ENCODE measurements at regions not wholly inside any gene's neighbourhood (a gene's known extent, or its start where the extent isn't known, plus 50 kb on each side); places are given as distances from the start of the nearest gene placed in this dataset.

- TF ChIP-seq, protein P1, sequence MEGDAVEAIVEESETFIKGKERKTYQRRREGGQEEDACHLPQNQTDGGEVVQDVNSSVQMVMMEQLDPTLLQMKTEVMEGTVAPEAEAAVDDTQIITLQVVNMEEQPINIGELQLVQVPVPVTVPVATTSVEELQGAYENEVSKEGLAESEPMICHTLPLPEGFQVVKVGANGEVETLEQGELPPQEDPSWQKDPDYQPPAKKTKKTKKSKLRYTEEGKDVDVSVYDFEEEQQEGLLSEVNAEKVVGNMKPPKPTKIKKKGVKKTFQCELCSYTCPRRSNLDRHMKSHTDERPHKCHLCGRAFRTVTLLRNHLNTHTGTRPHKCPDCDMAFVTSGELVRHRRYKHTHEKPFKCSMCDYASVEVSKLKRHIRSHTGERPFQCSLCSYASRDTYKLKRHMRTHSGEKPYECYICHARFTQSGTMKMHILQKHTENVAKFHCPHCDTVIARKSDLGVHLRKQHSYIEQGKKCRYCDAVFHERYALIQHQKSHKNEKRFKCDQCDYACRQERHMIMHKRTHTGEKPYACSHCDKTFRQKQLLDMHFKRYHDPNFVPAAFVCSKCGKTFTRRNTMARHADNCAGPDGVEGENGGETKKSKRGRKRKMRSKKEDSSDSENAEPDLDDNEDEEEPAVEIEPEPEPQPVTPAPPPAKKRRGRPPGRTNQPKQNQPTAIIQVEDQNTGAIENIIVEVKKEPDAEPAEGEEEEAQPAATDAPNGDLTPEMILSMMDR (IDR thresholded peaks at IDR 0.05) = no peak
- TF ChIP-seq EZH2 (IDR thresholded peaks at IDR 0.05; ENCODE audit: borderline replicate concordance, insufficient read depth, low read depth, low read length, poor library complexity, severe bottlenecking) = no peak
Measured at GRCh38 chr3:139757448-139758030, 79.8 kb upstream of the NMNAT3 start.
